ENCODE measurements at regions not wholly inside any gene's neighbourhood (a gene's known extent, or its start where the extent isn't known, plus 50 kb on each side); places are given as distances from the start of the nearest gene placed in this dataset.

GRCh38 chr1:230534224-230534623, 108.1 kb upstream of the COG2 start:
- Histone ChIP-seq H3K9ac (ENCODE audit: low read length) (no peak overlapping the region), H3K4me2 (ENCODE audit: low read length) (no peak overlapping the region), H3K4me3 (ENCODE audit: insufficient read depth, low read depth, low read length) (no peak overlapping the region), H3K36me3 (ENCODE audit: insufficient read depth, low read length) (no peaks in the 10 kb centered on the region), H3K79me2 (ENCODE audit: insufficient read depth, low read length) (no peaks in the 10 kb centered on the region), H3K27me3 (ENCODE audit: insufficient read depth, low read length) (peaks cover 9% of the 10 kb centered on the region), H3K9me3 (ENCODE audit: insufficient read depth, low read depth, low read length) (peaks cover 3% of the 10 kb centered on the region), H4K20me1 (ENCODE audit: insufficient read depth, low read length) (no peaks in the 10 kb centered on the region), H3K4me1 (ENCODE audit: insufficient read depth, low read length) (no peaks in the 10 kb centered on the region), H3K27ac (ENCODE audit: low read depth, low read length) (no peak overlapping the region), H2AFZ (ENCODE audit: low read depth, low read length) (no peak overlapping the region)
- TF ChIP-seq CTCF (IDR thresholded peaks at IDR 0.05; ENCODE audit: insufficient read depth, low read depth, low read length) (no peak), EZH2 (IDR thresholded peaks at IDR 0.05; ENCODE audit: insufficient read depth, low read length) (no peak)
- Mint-ChIP-seq H3K27ac (ENCODE audit: unreplicated experiment) (no peak overlapping the region), H3K4me1 (ENCODE audit: low read depth, unreplicated experiment) (peaks cover 1% of the 10 kb centered on the region), H3K9me3 (ENCODE audit: unreplicated experiment) (peaks cover 31% of the 10 kb centered on the region), H3K36me3 (ENCODE audit: low read depth, unreplicated experiment) (no peaks in the 10 kb centered on the region), H3K27me3 (ENCODE audit: low read depth, unreplicated experiment) (peaks cover 4% of the 10 kb centered on the region), H3K4me3 (ENCODE audit: unreplicated experiment) (no peak overlapping the region)
- no peak for DNase-seq (ENCODE audit: low read depth)
- no peak for FAIRE-seq

GRCh38 chr1:230531103-230531502, 105.0 kb upstream of the PGBD5 start:
- DNase-seq (ENCODE audit: low read depth): no peak
- Histone ChIP-seq H3K4me2 (ENCODE audit: low read length) (no peak overlapping the region), H3K4me1 (ENCODE audit: insufficient read depth, low read length) (no peaks in the 10 kb centered on the region), H3K27ac (ENCODE audit: low read depth, low read length) (no peak overlapping the region), H3K9ac (ENCODE audit: low read length) (no peak overlapping the region), H3K27me3 (ENCODE audit: insufficient read depth, low read length) (no peaks in the 10 kb centered on the region), H3K36me3 (ENCODE audit: insufficient read depth, low read length) (no peaks in the 10 kb centered on the region), H2AFZ (ENCODE audit: low read depth, low read length) (no peak overlapping the region), H3K9me3 (ENCODE audit: insufficient read depth, low read depth, low read length) (peaks cover 3% of the 10 kb centered on the region), H3K4me3 (ENCODE audit: insufficient read depth, low read depth, low read length) (no peak overlapping the region), H3K79me2 (ENCODE audit: insufficient read depth, low read length) (no peaks in the 10 kb centered on the region), H4K20me1 (ENCODE audit: insufficient read depth, low read length) (no peaks in the 10 kb centered on the region)
- Mint-ChIP-seq H3K9me3 (ENCODE audit: unreplicated experiment) (peaks cover 38% of the 10 kb centered on the region), H3K36me3 (ENCODE audit: low read depth, unreplicated experiment) (no peaks in the 10 kb centered on the region), H3K4me3 (ENCODE audit: unreplicated experiment) (no peak overlapping the region), H3K27ac (ENCODE audit: unreplicated experiment) (no peak overlapping the region), H3K27me3 (ENCODE audit: low read depth, unreplicated experiment) (no peaks in the 10 kb centered on the region), H3K4me1 (ENCODE audit: low read depth, unreplicated experiment) (no peaks in the 10 kb centered on the region)
- FAIRE-seq: no peak
- TF ChIP-seq EZH2 (IDR thresholded peaks at IDR 0.05; ENCODE audit: insufficient read depth, low read length): no peak
- no peak for TF ChIP-seq CTCF (IDR thresholded peaks at IDR 0.05; ENCODE audit: insufficient read depth, low read depth, low read length)

DNA sequence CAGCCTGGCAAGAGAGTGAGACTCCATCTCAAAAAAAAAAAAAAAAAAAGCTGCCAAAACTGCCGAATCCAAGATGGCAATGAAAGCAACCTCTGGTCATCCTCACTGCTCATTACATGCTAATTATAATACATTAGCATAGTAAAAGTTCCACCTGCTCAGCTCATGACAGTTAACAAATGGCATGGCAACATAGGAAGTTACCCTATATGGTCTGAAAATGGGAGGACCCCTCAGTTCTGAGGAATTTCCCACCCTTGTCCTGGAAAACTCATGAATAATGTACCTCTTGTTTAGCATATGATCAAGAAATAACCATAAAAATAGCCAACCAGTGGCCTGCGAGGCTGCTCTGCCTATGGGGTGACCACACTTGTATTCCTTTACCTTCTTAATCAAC, 93.1 kb upstream of the PGBD5 start:
- no peaks in the 10 kb centered on the region for H4K20me1 ChIP-seq (ENCODE audit: insufficient read depth, low read length)
- Mint-ChIP-seq H3K27ac (ENCODE audit: unreplicated experiment) (no peak overlapping the region), H3K4me3 (ENCODE audit: unreplicated experiment) (no peak overlapping the region), H3K4me1 (ENCODE audit: low read depth, unreplicated experiment) (peaks cover 9% of the 10 kb centered on the region), H3K36me3 (ENCODE audit: low read depth, unreplicated experiment) (no peaks in the 10 kb centered on the region), H3K9me3 (ENCODE audit: unreplicated experiment) (no peaks in the 10 kb centered on the region), H3K27me3 (ENCODE audit: low read depth, unreplicated experiment) (peaks cover 3% of the 10 kb centered on the region)
- H3K4me1 ChIP-seq (ENCODE audit: insufficient read depth, low read length): no peaks in the 10 kb centered on the region
- no peak overlapping the region for H3K4me3 ChIP-seq (ENCODE audit: insufficient read depth, low read depth, low read length)
- no peak for FAIRE-seq
- H3K9me3 ChIP-seq (ENCODE audit: insufficient read depth, low read depth, low read length): no peaks in the 10 kb centered on the region
- H3K79me2 ChIP-seq (ENCODE audit: insufficient read depth, low read length): no peaks in the 10 kb centered on the region
- no peaks in the 10 kb centered on the region for H3K27me3 ChIP-seq (ENCODE audit: insufficient read depth, low read length)
- no peak for DNase-seq (ENCODE audit: low read depth)
- H3K4me2 ChIP-seq (ENCODE audit: low read length): no peak overlapping the region
- H3K9ac ChIP-seq (ENCODE audit: low read length): no peak overlapping the region
- no peak overlapping the region for H2AFZ ChIP-seq (ENCODE audit: low read depth, low read length)
- H3K27ac ChIP-seq (ENCODE audit: low read depth, low read length): no peak overlapping the region
- H3K36me3 ChIP-seq (ENCODE audit: insufficient read depth, low read length): no peaks in the 10 kb centered on the region
- TF ChIP-seq CTCF (IDR thresholded peaks at IDR 0.05; ENCODE audit: insufficient read depth, low read depth, low read length) (no peak), EZH2 (IDR thresholded peaks at IDR 0.05; ENCODE audit: insufficient read depth, low read length) (no peak)
